ENCODE measurements at regions not wholly inside any gene's neighbourhood (a gene's known extent, or its start where the extent isn't known, plus 50 kb on each side); places are given as distances from the start of the nearest gene placed in this dataset.

DNA sequence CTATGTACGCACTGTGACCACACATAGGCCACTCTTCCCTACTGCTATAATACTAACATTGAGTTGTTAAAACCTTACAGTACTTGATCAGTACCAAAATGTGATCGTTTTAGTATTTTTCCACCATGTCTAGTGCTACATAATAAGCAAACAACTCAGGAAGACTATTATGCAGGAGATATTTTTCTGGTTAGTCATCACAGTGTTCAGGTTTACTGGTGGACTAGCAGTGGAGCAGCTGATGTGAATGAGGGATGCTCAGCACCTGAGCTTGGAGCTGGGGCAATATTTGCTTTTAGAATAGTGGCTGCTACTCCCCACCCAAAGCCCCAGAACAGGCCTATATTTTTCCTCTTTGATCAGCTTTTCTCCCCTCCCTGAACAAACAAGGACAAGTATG is 513.1 kb downstream of the KCNH5 start:
- DNase-seq (no peak), ATAC-seq (no peak)

- DNase-seq (no peak), ATAC-seq (no peak)
These were observed 498.3 kb downstream of the KCNH5 start for GRCh38 chr14:62546862-62547474.

GRCh38 chr14:62557416-62557815 is 487.8 kb downstream of the KCNH5 start:
- ATAC-seq (no peak), DNase-seq (no peak)

DNA sequence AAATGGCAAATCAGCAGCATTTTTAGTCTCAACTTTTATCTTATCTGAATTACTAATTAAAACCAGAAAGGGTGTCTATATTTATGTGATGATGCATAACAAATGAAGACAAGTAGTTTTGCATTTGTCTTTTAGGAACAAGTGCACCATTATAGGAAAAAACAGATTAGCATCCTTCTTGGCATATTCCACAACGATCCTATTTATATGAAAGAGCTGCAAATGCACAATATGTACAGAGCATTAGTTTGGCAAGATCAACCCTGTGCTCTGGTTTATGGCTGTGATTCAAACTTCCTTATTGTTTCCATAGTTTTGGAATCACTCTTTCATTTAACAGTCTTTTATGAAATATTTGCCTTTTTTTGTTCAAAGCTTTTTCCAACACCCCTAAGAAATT is 486.8 kb downstream of the KCNH5 start:
- no peak for ATAC-seq
- no peak for DNase-seq

- no peak for DNase-seq
- no peak for ATAC-seq
These were observed 460.0 kb downstream of the KCNH5 start for GRCh38 chr14:62585247-62585646.

GRCh38 chr14:62592877-62593276 is 452.4 kb downstream of the KCNH5 start:
- ATAC-seq (no peak), DNase-seq (no peak)

DNA sequence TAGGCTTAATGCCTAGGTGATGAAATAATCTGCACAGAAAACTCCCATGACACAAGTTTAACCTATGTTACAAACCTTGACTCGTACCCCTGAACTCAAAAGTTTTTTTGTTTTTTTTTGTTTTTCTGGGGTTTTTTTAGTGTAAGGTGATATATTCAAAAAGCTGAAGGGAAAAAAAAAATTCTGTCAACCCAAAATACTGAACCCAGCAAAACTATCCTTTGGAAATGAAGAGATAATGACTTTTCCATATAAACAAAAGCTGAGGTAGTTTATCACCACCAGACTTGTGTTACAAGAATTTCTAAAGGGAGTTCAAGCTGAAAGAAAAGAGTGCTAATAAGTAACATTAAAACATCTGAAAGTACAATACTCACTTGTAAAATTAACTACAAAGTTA is 448.1 kb downstream of the KCNH5 start:
- no peak for ATAC-seq
- DNase-seq: no peak

DNA sequence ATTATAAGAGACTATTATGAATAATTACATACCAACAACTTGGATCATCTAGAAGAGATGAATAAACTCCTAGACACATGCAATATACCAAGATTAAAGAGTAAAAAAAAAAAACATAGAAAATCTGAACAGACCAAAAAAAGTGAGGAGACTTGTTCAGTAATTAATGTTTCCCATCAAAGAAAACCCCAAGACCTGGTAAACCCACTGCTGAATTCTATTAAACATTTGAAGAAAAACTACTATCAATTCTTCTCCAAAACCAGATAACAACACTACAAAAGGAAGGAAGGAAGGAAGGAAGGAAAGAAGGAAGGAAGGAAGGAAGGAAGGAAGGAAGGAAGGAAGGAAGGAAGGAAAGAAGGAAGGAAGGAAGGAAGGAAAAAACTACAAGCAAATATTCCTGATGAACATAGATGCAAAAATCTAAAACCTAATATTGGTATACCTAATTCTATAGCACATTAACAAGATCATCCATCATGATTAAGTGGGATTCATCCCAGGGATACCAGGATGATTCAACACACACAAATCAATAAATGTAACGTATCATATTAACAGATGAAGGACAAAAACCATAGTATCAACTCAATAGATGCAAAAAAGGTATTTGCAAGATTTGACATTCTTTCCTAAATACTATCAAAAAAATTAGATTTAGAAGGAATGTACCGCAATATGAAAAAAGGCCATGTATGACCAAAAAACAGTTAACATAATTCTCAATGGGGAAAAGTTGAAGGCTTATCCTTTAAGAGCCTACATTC is 445.5 kb downstream of the KCNH5 start:
- no peak for ATAC-seq
- no peak for DNase-seq

DNA sequence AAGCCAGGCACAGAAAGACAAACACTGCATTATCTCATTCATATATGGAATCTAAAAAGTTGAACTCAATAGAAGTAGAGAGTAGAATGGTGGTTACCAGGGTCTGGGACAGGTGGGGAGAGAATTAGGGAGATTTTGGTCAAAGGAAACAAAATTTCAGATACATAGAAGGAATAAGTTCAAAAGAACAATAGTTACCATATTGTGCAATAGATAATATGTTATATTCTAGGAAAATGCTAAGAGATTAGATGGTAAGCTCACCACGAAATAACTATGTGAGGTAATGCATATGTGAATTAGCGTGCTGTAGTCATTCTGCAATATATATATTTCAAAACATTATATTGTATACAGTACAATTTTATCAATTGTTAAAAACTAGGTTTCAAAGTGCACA is 442.5 kb downstream of the KCNH5 start:
- no peak for DNase-seq

DNA sequence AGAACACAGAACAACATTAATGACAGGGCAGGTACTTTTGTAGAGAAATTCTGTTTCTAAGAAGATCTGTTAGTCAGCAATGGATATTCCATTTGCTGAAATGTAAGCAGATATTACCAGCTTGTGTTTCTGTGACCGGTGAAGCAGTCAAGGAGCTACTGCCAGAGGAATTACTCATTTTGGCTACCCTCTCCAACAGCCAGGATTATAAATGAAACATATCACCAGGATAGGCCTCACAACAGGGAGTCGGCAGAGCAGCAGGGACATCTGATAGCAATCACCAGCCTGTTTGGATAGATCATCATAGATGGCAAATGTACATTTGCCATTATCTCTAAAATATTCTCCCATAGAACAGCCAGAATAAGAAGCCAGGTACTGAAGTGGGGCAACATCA is 440.7 kb downstream of the KCNH5 start:
- DNase-seq: no peak
- ATAC-seq: no peak

More for the DNA sequence above, 442.5 kb downstream of the KCNH5 start:
- no peak for ATAC-seq

- no peak for ATAC-seq
- no peak for DNase-seq
These were observed 431.1 kb downstream of the KCNH5 start for GRCh38 chr14:62614122-62614521.

DNA sequence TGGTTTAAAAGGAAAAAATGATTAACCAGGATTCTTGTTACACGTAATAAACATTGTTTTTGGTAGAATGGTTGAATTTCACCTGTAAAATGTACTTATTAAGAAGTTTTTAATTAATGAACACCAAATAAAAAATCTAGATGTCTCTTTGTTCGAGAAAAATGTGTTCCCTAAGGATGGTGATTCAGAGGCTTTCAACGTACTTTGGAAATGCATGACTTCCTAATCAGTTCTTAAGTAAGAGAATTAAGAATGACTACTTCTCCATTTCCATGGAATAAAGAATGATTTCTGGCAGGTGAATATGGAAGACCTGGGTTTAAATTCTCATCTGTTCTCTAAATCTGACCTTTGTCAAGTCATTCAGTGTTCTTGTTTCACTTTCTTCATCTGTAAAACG is 428.6 kb downstream of the KCNH5 start:
- no peak for ATAC-seq
- no peak for DNase-seq

DNA sequence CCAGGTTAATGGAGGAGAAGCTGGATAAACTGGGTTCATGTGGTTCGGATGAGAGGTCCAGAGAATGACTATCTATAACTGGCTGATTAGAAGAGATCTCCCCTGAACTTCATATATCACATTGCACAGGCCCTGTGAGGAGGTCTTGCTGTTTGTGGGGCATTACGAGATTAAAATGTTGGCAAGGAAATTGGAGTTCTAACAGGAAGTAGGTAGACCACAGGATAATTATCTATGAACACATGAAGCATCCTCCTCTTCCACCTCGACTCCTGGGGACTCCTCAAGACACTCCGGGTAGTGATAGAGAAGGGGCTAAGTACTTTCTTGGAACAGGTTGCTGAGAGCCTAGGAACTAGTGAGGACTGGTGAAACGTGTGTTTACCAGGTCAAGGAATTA is 418.8 kb downstream of the KCNH5 start:
- no peak for ATAC-seq
- DNase-seq: no peak

DNA sequence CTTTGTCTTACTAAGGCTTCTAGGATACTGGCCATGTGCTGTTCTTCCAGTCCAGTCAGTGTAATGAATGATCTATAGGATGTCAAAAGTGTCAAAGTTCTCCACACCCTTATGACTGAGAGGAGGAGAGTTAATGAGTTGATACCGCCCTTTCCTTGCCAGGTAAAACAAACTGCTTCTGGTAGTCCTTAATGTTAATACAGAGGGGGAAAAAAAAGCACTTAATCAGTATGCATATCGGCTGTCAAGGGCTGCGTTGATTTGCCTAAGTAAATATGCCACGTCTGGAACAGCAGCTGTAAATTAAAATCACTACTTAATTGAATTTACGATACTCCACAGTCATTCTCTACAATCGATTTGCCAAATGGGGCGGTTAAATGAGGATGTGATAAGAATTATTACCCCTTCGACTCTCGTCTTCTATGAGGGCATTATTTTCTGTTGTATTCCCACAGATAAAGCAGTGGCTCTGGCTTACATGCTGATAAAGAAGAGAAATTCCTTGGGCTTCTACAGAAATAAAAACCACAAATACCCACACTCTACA is 416.0 kb downstream of the KCNH5 start:
- DNase-seq (no peak), ATAC-seq (no peak)

DNA sequence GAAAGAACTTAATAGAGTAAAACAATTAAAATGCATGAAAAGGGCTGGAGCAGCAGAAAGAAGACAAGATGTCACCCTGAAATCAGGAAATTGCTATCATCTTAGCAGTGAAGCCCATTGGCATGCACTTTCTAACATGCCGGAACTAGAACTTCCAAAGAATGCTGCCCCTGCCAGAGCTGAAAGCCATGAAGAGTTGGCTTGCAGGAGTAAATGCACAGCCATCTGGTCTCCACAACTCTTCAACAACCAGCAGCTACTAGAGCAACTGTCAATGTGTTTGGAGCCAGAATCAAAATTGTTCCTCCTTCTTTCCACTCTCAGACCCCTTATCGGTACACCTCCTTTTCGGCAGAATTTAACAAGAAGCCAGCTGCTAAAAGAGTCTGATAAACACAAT is 414.1 kb downstream of the KCNH5 start:
- no peak for DNase-seq
- ATAC-seq: no peak

GRCh38 chr14:62632771-62633170 is 412.5 kb downstream of the KCNH5 start:
- DNase-seq (no peak), ATAC-seq (no peak)

GRCh38 chr14:62645649-62646048 is 399.6 kb downstream of the KCNH5 start:
- DNase-seq (no peak), ATAC-seq (no peak)
